ENCODE measurements at regions not wholly inside any gene's neighbourhood (a gene's known extent, or its start where the extent isn't known, plus 50 kb on each side); places are given as distances from the start of the nearest gene placed in this dataset.

DNA sequence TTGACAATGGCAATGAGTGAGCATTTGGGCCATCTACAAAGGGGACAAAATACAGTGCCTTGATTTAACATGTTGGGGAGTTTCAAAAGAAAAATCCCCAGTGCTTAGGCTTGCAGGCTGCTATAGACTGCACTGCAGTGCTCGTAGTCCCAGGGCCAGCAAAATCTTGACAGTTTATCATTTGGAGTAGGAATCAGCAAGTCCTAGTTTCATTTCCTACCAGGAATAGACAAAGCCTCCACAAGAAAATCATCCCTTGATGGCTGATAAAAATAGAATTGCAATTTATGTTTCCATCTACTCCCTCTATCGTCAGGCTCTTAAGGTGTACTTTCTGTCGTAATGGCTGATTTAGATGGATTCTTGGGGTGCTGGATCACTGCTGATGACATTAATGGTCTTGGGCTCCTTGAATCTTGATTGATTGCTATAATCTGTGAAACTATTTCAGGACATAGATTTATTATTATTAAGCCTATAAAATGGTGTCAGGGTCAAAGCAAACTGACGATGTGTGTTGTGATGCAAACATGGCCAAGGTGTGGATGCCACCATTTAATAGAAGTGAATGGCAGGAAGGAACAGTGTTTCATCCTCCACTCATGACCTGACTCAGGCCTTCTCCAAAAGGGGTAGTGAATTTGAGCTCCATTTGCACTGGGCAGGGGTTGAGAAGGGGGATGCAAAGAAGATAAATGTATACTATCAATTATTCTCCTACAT lies 171.7 kb downstream of the PIK3R1 start:
- no peak overlapping the region for H3K4me3 ChIP-seq
- H3K27me3 ChIP-seq (ENCODE audit: control insufficient read depth in 3 of 3, insufficient read depth in 3 of 3, low read length in 2 of 3): peaks cover 0 to 2% (median 0%) of the 10 kb centered on the region in 3 donors
- H3K9me3 ChIP-seq (ENCODE audit: control insufficient read depth in 4 of 4, insufficient read depth in 3 of 4, low read length in 3 of 4): no peaks in the 10 kb centered on the region
- H3K27ac ChIP-seq (ENCODE audit: low read depth in 1 of 2, low read length in 1 of 2): no peak overlapping the region
- WGBS, 2 donors: 98% methylated on average over 4 of the region's 4 CpGs
- H3K36me3 ChIP-seq (ENCODE audit: control insufficient read depth in 4 of 4, insufficient read depth in 4 of 4, low read length in 4 of 4): no peaks in the 10 kb centered on the region
- H3K9ac ChIP-seq (ENCODE audit: insufficient read depth in 1 of 2, low read length in 2 of 2): no peak overlapping the region
- TF ChIP-seq, protein P1, sequence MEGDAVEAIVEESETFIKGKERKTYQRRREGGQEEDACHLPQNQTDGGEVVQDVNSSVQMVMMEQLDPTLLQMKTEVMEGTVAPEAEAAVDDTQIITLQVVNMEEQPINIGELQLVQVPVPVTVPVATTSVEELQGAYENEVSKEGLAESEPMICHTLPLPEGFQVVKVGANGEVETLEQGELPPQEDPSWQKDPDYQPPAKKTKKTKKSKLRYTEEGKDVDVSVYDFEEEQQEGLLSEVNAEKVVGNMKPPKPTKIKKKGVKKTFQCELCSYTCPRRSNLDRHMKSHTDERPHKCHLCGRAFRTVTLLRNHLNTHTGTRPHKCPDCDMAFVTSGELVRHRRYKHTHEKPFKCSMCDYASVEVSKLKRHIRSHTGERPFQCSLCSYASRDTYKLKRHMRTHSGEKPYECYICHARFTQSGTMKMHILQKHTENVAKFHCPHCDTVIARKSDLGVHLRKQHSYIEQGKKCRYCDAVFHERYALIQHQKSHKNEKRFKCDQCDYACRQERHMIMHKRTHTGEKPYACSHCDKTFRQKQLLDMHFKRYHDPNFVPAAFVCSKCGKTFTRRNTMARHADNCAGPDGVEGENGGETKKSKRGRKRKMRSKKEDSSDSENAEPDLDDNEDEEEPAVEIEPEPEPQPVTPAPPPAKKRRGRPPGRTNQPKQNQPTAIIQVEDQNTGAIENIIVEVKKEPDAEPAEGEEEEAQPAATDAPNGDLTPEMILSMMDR (IDR thresholded peaks at IDR 0.05; ENCODE audit: control extremely low read depth, extremely low read depth): no peak
- H3K4me1 ChIP-seq (ENCODE audit: control insufficient read depth in 5 of 5, insufficient read depth in 5 of 5, low read length in 5 of 5): no peaks in the 10 kb centered on the region
- no peak for ATAC-seq (ENCODE audit: insufficient read depth, low FRiP score)
- no peak for DNase-seq

DNA sequence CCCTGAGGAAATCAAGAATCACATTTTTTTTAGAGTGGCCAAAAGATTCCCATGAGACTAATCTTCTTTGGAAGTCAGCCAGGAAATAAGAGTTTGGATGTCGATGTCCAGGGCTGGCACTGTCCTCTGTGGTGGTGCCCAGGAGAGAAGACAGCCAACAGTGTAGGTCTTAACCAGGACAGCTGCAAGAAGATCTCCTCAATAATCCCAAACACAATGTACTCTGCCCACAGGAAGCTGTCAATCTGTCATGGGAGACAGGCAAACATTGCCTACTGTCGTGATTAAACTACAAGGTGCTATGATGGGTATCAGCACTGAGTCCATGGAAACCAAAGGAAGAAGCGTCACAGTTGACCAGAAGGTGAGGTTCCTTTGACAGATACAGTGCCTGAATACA lies 174.1 kb downstream of the PIK3R1 start:
- DNase-seq: no peak
- Histone ChIP-seq H3K4me1 (ENCODE audit: control insufficient read depth in 5 of 5, insufficient read depth in 5 of 5, low read length in 5 of 5) (peaks cover 0 to 2% (median 0%) of the 10 kb centered on the region in 5 donors), H3K36me3 (ENCODE audit: control insufficient read depth in 4 of 4, insufficient read depth in 4 of 4, low read length in 4 of 4) (no peaks in the 10 kb centered on the region), H3K27ac (ENCODE audit: low read depth in 1 of 2, low read length in 1 of 2) (no peak overlapping the region), H3K9ac (ENCODE audit: insufficient read depth in 1 of 2, low read length in 2 of 2) (no peak overlapping the region), H3K27me3 (ENCODE audit: control insufficient read depth in 3 of 3, insufficient read depth in 3 of 3, low read length in 2 of 3) (peaks cover 0 to 2% (median 0%) of the 10 kb centered on the region in 3 donors), H3K4me3 (no peak overlapping the region), H3K9me3 (ENCODE audit: control insufficient read depth in 4 of 4, insufficient read depth in 3 of 4, low read length in 3 of 4) (no peaks in the 10 kb centered on the region)
- ATAC-seq (ENCODE audit: insufficient read depth, low FRiP score): no peak
- WGBS, 2 donors: 67 to 78% methylated on average over 3 of the region's 3 CpGs
- TF ChIP-seq, protein P1 (IDR thresholded peaks at IDR 0.05; ENCODE audit: control extremely low read depth, extremely low read depth): no peak

DNA sequence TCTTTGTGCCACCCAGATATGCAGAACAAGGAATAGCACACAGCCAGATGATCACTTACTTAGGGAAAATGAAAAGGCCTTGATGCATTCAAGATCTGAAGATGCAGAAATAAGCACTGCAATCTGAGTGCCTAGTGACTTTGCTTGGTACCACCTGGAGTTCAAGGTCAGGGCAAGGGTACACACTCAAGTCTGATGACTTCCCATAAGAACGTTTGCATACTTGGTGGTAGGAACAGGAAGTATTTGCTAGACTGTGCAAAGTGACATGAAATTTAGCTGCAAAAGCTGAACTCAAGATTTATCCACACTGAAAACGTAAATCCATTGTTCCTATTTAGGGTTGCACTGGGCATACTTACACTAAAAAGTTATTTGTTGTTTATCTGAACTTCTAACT lies 177.1 kb downstream of the PIK3R1 start:
- ATAC-seq (ENCODE audit: insufficient read depth, low FRiP score): no peak
- no peak overlapping the region for H3K27ac ChIP-seq (ENCODE audit: low read depth in 1 of 2, low read length in 1 of 2)
- H3K27me3 ChIP-seq (ENCODE audit: control insufficient read depth in 3 of 3, insufficient read depth in 3 of 3, low read length in 2 of 3): peaks cover 0 to 2% (median 0%) of the 10 kb centered on the region in 3 donors
- peaks cover 0 to 3% (median 1%) of the 10 kb centered on the region in 4 donors for H3K9me3 ChIP-seq (ENCODE audit: control insufficient read depth in 4 of 4, insufficient read depth in 3 of 4, low read length in 3 of 4)
- 9 to 23% methylated on average over 2 of the region's 2 CpGs for WGBS, 2 donors
- no peak for DNase-seq
- H3K4me1 ChIP-seq (ENCODE audit: control insufficient read depth in 5 of 5, insufficient read depth in 5 of 5, low read length in 5 of 5): peaks cover 0 to 2% (median 0%) of the 10 kb centered on the region in 5 donors
- TF ChIP-seq, protein P1 (IDR thresholded peaks at IDR 0.05; ENCODE audit: control extremely low read depth, extremely low read depth): no peak
- no peak overlapping the region for H3K4me3 ChIP-seq
- H3K36me3 ChIP-seq (ENCODE audit: control insufficient read depth in 4 of 4, insufficient read depth in 4 of 4, low read length in 4 of 4): no peaks in the 10 kb centered on the region
- no peak overlapping the region for H3K9ac ChIP-seq (ENCODE audit: insufficient read depth in 1 of 2, low read length in 2 of 2)

Data from lung (tissue), 11 donors.